H1 (cell line): ENCODE measurements at regions not wholly inside any gene's neighbourhood (a gene's known extent, or its start where the extent isn't known, plus 50 kb on each side); places are given as distances from the start of the nearest gene placed in this dataset.

Experiments
- CTCF ChIA-PET: fragments of 300-600 bp; sonication (Branson Sonifier 250); formaldehyde crosslinking; loops from one replicate; lab custom pipeline; 2021; ENCODE audit not compliant: partially characterized antibody; lab: Charles Lee
- POLR2A ChIA-PET: fragments of 300-600 bp; sonication (Branson Sonifier 250); formaldehyde crosslinking; loops from one replicate; lab custom pipeline; 2021; ENCODE audit warnings: inconsistent platforms; ENCODE audit not compliant: partially characterized antibody; lab: Charles Lee
- DNase-seq, 2 experiments: peaks; one replicate each; pipeline versions ENCODE4 v3.0.0 to v3.0.0-alpha.2; 2010 to 2022; ENCODE audit warnings: low spot score in 2 of 2, low read depth in 1 of 2, mixed read lengths in 1 of 2
- FAIRE-seq: peaks from 2 replicates; lab custom pipeline; 2011; peaks lifted over from hg19 to GRCh38; lab: Jason Lieb, UNC
- H2AFZ ChIP-seq: 2 replicates; pipeline ENCODE4 v1.8.1; 2012; ENCODE audit warnings: low read length, inconsistent platforms
- H2AK5ac ChIP-seq: 2 replicates; pipeline ENCODE4 v1.6.1; 2013; ENCODE audit warnings: low read depth, low read length
- H2BK120ac ChIP-seq: replicated peaks from 2 replicates; pipeline ENCODE3; 2013; ENCODE audit warnings: low read depth, low read length, inconsistent platforms
- H2BK12ac ChIP-seq: 2 replicates; pipeline ENCODE4 v1.6.1; 2013; ENCODE audit warnings: low read depth, low read length
- H2BK15ac ChIP-seq: 2 replicates; pipeline ENCODE4 v1.6.1; 2013; ENCODE audit warnings: low read length
- H2BK20ac ChIP-seq: 2 replicates; pipeline ENCODE4 v1.6.1; 2013; ENCODE audit warnings: low read length
- H2BK5ac ChIP-seq: 2 replicates; pipeline ENCODE4 v1.6.1; 2013; ENCODE audit warnings: low read depth, low read length
- H3K14ac ChIP-seq: 2 replicates; pipeline ENCODE4 v1.6.1; 2013; ENCODE audit warnings: inconsistent platforms; ENCODE audit not compliant: insufficient read length
- H3K18ac ChIP-seq: 2 replicates; pipeline ENCODE4 v1.6.1; 2013; ENCODE audit warnings: low read length; ENCODE audit errors: extremely low read depth
- H3K23ac ChIP-seq: 2 replicates; pipeline ENCODE4 v1.6.1; 2013; ENCODE audit warnings: inconsistent platforms; ENCODE audit not compliant: insufficient read length
- H3K23me2 ChIP-seq: 2 replicates; pipeline ENCODE4 v1.6.1; 2013; ENCODE audit warnings: low read depth, low read length
- H3K27ac ChIP-seq: 2 replicates; pipeline ENCODE4 v1.6.1; 2011; ENCODE audit warnings: low read depth, low read length, inconsistent platforms
- H3K27me3 ChIP-seq, 4 experiments: replicated peaks in 1 of 4; 1 replicate in 1 of 4; 2 replicates in 3 of 4; pipeline versions ENCODE4 v1.6.1 to v1.8.1; 2011 to 2013; ENCODE audit warnings: low read length in 3 of 4, mild to moderate bottlenecking in 3 of 4, inconsistent platforms in 2 of 4, mixed read lengths in 2 of 4, moderate library complexity in 1 of 4; ENCODE audit not compliant: control insufficient read depth in 3 of 4, insufficient read depth in 3 of 4; ENCODE audit errors: extremely low read depth in 1 of 4
- H3K36me3 ChIP-seq, 4 experiments: 2 replicates each; pipeline versions ENCODE4 v1.6.1 to v1.8.1; 2011 to 2013; ENCODE audit warnings: mild to moderate bottlenecking in 4 of 4, low read length in 3 of 4, moderate library complexity in 2 of 4, control low read depth in 1 of 4, inconsistent platforms in 1 of 4; ENCODE audit not compliant: insufficient read depth in 4 of 4, control insufficient read depth in 2 of 4
- H3K4ac ChIP-seq: replicated peaks from 2 replicates; pipeline ENCODE3; 2013; ENCODE audit warnings: low read length, low read depth, mixed read lengths, inconsistent platforms; ENCODE audit not compliant: insufficient read length
- H3K4me1 ChIP-seq, 4 experiments: replicated peaks in 1 of 4; 1 replicate in 1 of 4; 2 replicates in 3 of 4; pipeline versions ENCODE4 v1.6.1 to v1.8.1; 2011 to 2013; ENCODE audit warnings: low read length in 3 of 4, inconsistent platforms in 2 of 4, mixed read lengths in 1 of 4; ENCODE audit not compliant: insufficient read depth in 4 of 4, control insufficient read depth in 3 of 4
- H3K4me2 ChIP-seq, 2 experiments: 2 replicates each; pipeline versions ENCODE4 v1.6.1 to v1.8.1; 2011 to 2013; ENCODE audit warnings: low read depth in 2 of 2, low read length in 2 of 2, control low read depth in 1 of 2, inconsistent platforms in 1 of 2, mild to moderate bottlenecking in 1 of 2; ENCODE audit not compliant: insufficient read depth in 1 of 2
- H3K4me3 ChIP-seq, 4 experiments: fragments of 200-600, 300-600 bp in 1 of 4; sonication (generic), shearing (Covaris generic), sonication (Bioruptor Twin) in 1 of 4; 2 replicates each; pipeline versions ENCODE4 v1.5.1 to v1.8.1; 2011 to 2016; ENCODE audit warnings: low read length in 4 of 4, low read depth in 3 of 4, control low read depth in 2 of 4, inconsistent platforms in 2 of 4, mild to moderate bottlenecking in 2 of 4, mixed read lengths in 1 of 4, moderate library complexity in 1 of 4; ENCODE audit not compliant: insufficient read depth in 2 of 4; ENCODE audit errors: extremely low read depth in 1 of 4
- H3K56ac ChIP-seq: replicated peaks from 2 replicates; pipeline ENCODE3; 2013; ENCODE audit warnings: low read depth, mild to moderate bottlenecking, mixed read lengths, low read length, inconsistent platforms; ENCODE audit not compliant: insufficient read length
- H3K79me1 ChIP-seq: 2 replicates; pipeline ENCODE4 v1.6.1; 2013; ENCODE audit warnings: low read depth, low read length, control low read depth
- H3K79me2 ChIP-seq, 2 experiments: 2 replicates each; pipeline versions ENCODE4 v1.6.1 to v1.8.1; 2012 to 2013; ENCODE audit warnings: low read length in 2 of 2, mild to moderate bottlenecking in 2 of 2, inconsistent platforms in 1 of 2; ENCODE audit not compliant: insufficient read depth in 2 of 2, control insufficient read depth in 1 of 2
- H3K9ac ChIP-seq, 4 experiments: replicated peaks in 1 of 4; 1 replicate in 1 of 4; 2 replicates in 3 of 4; pipeline versions ENCODE4 v1.6.1 to v1.8.1; 2011 to 2013; ENCODE audit warnings: low read depth in 3 of 4, low read length in 3 of 4, control low read depth in 2 of 4, mild to moderate bottlenecking in 2 of 4, moderate library complexity in 2 of 4, inconsistent platforms in 1 of 4; ENCODE audit errors: extremely low read depth in 1 of 4
- H3K9me3 ChIP-seq, 2 experiments: 2 replicates each; pipeline versions ENCODE4 v1.6.1 to v1.8.1; 2012 to 2013; ENCODE audit warnings: mild to moderate bottlenecking in 2 of 2, moderate library complexity in 2 of 2, control low read depth in 1 of 2, inconsistent platforms in 1 of 2, low read depth in 1 of 2, low read length in 1 of 2, mixed read lengths in 1 of 2; ENCODE audit not compliant: insufficient read depth in 2 of 2
- H4K20me1 ChIP-seq, 2 experiments: replicated peaks in 1 of 2; 2 replicates each; pipeline versions ENCODE3 to v1.8.1; 2011 to 2013; ENCODE audit warnings: inconsistent platforms in 2 of 2, low read length in 2 of 2, mild to moderate bottlenecking in 1 of 2; ENCODE audit not compliant: insufficient read depth in 2 of 2, control insufficient read depth in 1 of 2
- H4K5ac ChIP-seq: 2 replicates; pipeline ENCODE4 v1.6.1; 2013; ENCODE audit warnings: low read length, low read depth, mixed read lengths, inconsistent platforms; ENCODE audit not compliant: insufficient read length
- H4K8ac ChIP-seq: 2 replicates; pipeline ENCODE4 v1.8.0; 2013; ENCODE audit warnings: mild to moderate bottlenecking, moderate library complexity, low read length, inconsistent platforms; ENCODE audit not compliant: insufficient read depth; ENCODE audit errors: extremely low read depth
- H4K91ac ChIP-seq: replicated peaks from 2 replicates; pipeline ENCODE3; 2013; ENCODE audit warnings: low read length, mixed read lengths, inconsistent platforms; ENCODE audit not compliant: insufficient read length
- EZH2 ChIP-seq: fragments of 200-600 bp; sonication (generic); IDR thresholded peaks from 2 replicates; pipeline ENCODE4 v1.7.1; 2012; ENCODE audit warnings: low read depth, mild to moderate bottlenecking, moderate library complexity, low read length, inconsistent platforms; ENCODE audit not compliant: severe bottlenecking
- HDAC2 ChIP-seq, 2 experiments: fragments of 300-600 bp in 1 of 2; sonication (generic) in 1 of 2; IDR thresholded peaks; 2 replicates each; pipeline ENCODE4 v1.6.1; 2011 to 2012; ENCODE audit warnings: low read depth in 2 of 2, low read length in 2 of 2, mild to moderate bottlenecking in 2 of 2, moderate library complexity in 2 of 2, borderline replicate concordance in 1 of 2, inconsistent platforms in 1 of 2
- HDAC6 ChIP-seq: IDR thresholded peaks from one replicate; pipeline ENCODE4 v1.7.1; 2012; ENCODE audit warnings: low read depth, mild to moderate bottlenecking, inconsistent platforms, low read length, moderate library complexity
- JUN ChIP-seq: IDR thresholded peaks from 2 replicates; pipeline ENCODE4 v1.6.1; 2011; ENCODE audit warnings: low read depth, mild to moderate bottlenecking, improper control_type of control experiment, low read length
- MAX ChIP-seq: IDR thresholded peaks from 2 replicates; pipeline ENCODE4 v1.6.1; 2012; ENCODE audit warnings: inconsistent platforms
- POLR2A ChIP-seq, 2 experiments: IDR thresholded peaks; 1 replicate in 1 of 2; 2 replicates in 1 of 2; pipeline ENCODE4 v1.6.1; 2011; ENCODE audit warnings: low read depth in 2 of 2, low read length in 2 of 2, mild to moderate bottlenecking in 2 of 2; ENCODE audit errors: control extremely low read depth in 1 of 2
- POU5F1 ChIP-seq: IDR thresholded peaks from 2 replicates; pipeline ENCODE4 v1.6.1; 2011; ENCODE audit warnings: low read depth, mild to moderate bottlenecking, low read length, moderate library complexity
- TEAD4 ChIP-seq: IDR thresholded peaks from 2 replicates; pipeline ENCODE4 v1.6.1; 2012; ENCODE audit warnings: low read depth, low read length, inconsistent platforms, mixed read lengths
- USF2 ChIP-seq: IDR thresholded peaks from 2 replicates; pipeline ENCODE4 v1.6.1; 2011; ENCODE audit warnings: low read length, improper control_type of control experiment
- YY1 ChIP-seq: IDR thresholded peaks from 2 replicates; pipeline ENCODE4 v1.6.1; 2011; ENCODE audit warnings: low read depth, mild to moderate bottlenecking, low read length
- WGBS, 2 experiments: shearing (Covaris generic) in 1 of 2; methylation state at CpG; one replicate each; pipeline versions ENCODE4 v1.1.6 to v1.1.7; 2013 to 2015; ENCODE audit warnings: low lambda C conversion rate in 2 of 2, mixed read lengths in 2 of 2, inconsistent platforms in 1 of 2, low coverage in 1 of 2, missing lambda C conversion rate in 1 of 2; ENCODE audit not compliant: insufficient replicate concordance in 2 of 2, insufficient coverage in 1 of 2, insufficient read length in 1 of 2; ENCODE audit errors: extremely low coverage in 1 of 2, missing lambda C conversion rate in 1 of 2; 5-methylcytosine and 5-hydroxymethylcytosine counted together

- Histone ChIP-seq H2BK15ac (0 out of 2 replicates have a peak overlapping the region, but pooled peaks have one; percentile 54), H2AFZ (no peak overlapping the region), H3K36me3 (no peaks in the 10 kb centered on the region), H3K4ac (no peak overlapping the region), H2BK12ac (no peak overlapping the region), H3K79me1 (no peaks in the 10 kb centered on the region; the same call in 1 of the 2 replicates), H3K23ac (no peak overlapping the region), H4K5ac (no peak overlapping the region), H3K9ac (no peak overlapping the region), H3K4me1 (peaks cover 0 to 3% (median 0%) of the 10 kb centered on the region in 4 experiments; a peak in 2 of 7 replicates), H3K79me2 (no peaks in the 10 kb centered on the region), H3K4me2 (no peak overlapping the region), H3K14ac (no peak overlapping the region), H2AK5ac (no peak overlapping the region), H3K27ac (no peak overlapping the region), H4K8ac (no peak overlapping the region), H2BK5ac (no peak overlapping the region), H4K91ac (no peak overlapping the region), H3K4me3 (no peak overlapping the region), H4K20me1 (no peaks in the 10 kb centered on the region), H3K18ac (no peak overlapping the region; the same call in 1 of the 2 replicates), H2BK20ac (no peak overlapping the region), H3K9me3 (no peaks in the 10 kb centered on the region), H3K56ac (no peak overlapping the region), H2BK120ac (no peak overlapping the region), H3K27me3 (no peaks in the 10 kb centered on the region), H3K23me2 (no peaks in the 10 kb centered on the region)
- WGBS, 2 experiments: 92% methylated on average over 9 of the region's 9 CpGs; no CpG with 5 or more reads in 1 of the 2 experiments
- CTCF ChIA-PET: interaction anchor here (1.2 kb wide), 1 partner anchor 60 kb away, joined by 3 read pairs; no protein-coding TSS in a partner anchor
- POLR2A ChIA-PET: no interaction called here
- no peak for DNase-seq
- FAIRE-seq: no peak
- TF ChIP-seq JUN: no peak
- no peak for TF ChIP-seq EZH2
- TF ChIP-seq HDAC6: no peak
- no peak for TF ChIP-seq TEAD4
- TF ChIP-seq YY1: no peak
- no peak for TF ChIP-seq USF2
- no peak for TF ChIP-seq POU5F1
- TF ChIP-seq POLR2A (IDR thresholded peaks at IDR 0.05; ENCODE audit: control extremely low read depth in 1 of 2, low read depth in 2 of 2, low read length in 2 of 2): no peak
- no peak for TF ChIP-seq HDAC2 (IDR thresholded peaks at IDR 0.05; ENCODE audit: borderline replicate concordance in 1 of 2, low read depth in 2 of 2, low read length in 2 of 2)
- TF ChIP-seq MAX: no peak
Measured at GRCh38 chr6:15090745-15091384, 155.0 kb upstream of the JARID2 start.
